Tibial nerve (tissue), 4 donors: ENCODE measurements at regions not wholly inside any gene's neighbourhood (a gene's known extent, or its start where the extent isn't known, plus 50 kb on each side); places are given as distances from the start of the nearest gene placed in this dataset.

Experiments used
- DNase-seq, 2 donors: peaks; one replicate each; pipeline ENCODE4 v3.0.0-alpha.2; 2019; ENCODE audit warnings: low spot score in 2 of 2
- H3K27ac ChIP-seq, 4 donors: fragments of 200-600 bp; sonication (generic) in 3 of 4; one replicate each; pipeline ENCODE4 v1.5.1; 2017 to 2019; ENCODE audit warnings: mild to moderate bottlenecking in 1 of 4
- H3K27me3 ChIP-seq, 2 donors: fragments of 200-600 bp; sonication (generic) in 1 of 2; one replicate each; pipeline versions ENCODE4 v1.5.1 to v1.6.0; 2017 to 2019
- H3K36me3 ChIP-seq, 3 donors: fragments of 200-600 bp; sonication (generic); one replicate each; pipeline ENCODE4 v1.5.1; 2018 to 2019
- H3K4me1 ChIP-seq, 4 donors: fragments of 200-600 bp; sonication (generic) in 3 of 4; one replicate each; pipeline ENCODE4 v1.5.1; 2017 to 2019
- H3K4me3 ChIP-seq, 4 donors: fragments of 200-600 bp; sonication (generic) in 3 of 4; one replicate each; pipeline ENCODE4 v1.5.1; 2017 to 2019; ENCODE audit warnings: mild to moderate bottlenecking in 1 of 4, moderate library complexity in 1 of 4
- H3K9me3 ChIP-seq, 4 donors: fragments of 200-600 bp; sonication (generic) in 3 of 4; one replicate each; pipeline ENCODE4 v1.5.1; 2017 to 2019
- CTCF ChIP-seq, 5 experiments: fragments of 200-600 bp in 3 of 5; fragments of 450-650 bp in 2 of 5; sonication (generic) in 3 of 5; IDR thresholded peaks; one replicate each; pipeline ENCODE4 v1.5.1; 2016 to 2019; ENCODE audit warnings: antibody characterized with exemption in 5 of 5, mild to moderate bottlenecking in 3 of 5, moderate library complexity in 2 of 5
- EP300 ChIP-seq, 2 donors: sonication (generic); formaldehyde crosslinking; IDR thresholded peaks; one replicate each; pipeline ENCODE4 v1.6.1; 2017; ENCODE audit warnings: antibody characterized with exemption in 2 of 2, mild to moderate bottlenecking in 1 of 2
- POLR2A ChIP-seq, 2 donors: fragments of 450-650 bp; IDR thresholded peaks; one replicate each; pipeline ENCODE4 v1.6.1; 2017; ENCODE audit warnings: antibody characterized with exemption in 2 of 2, mild to moderate bottlenecking in 2 of 2, moderate library complexity in 2 of 2
- WGBS, 2 donors: methylation state at CpG; one replicate each; pipeline ENCODE4 v1.1.5; 2018; 5-methylcytosine and 5-hydroxymethylcytosine counted together

GRCh38 chr5:93330506-93330905 is 250.5 kb downstream of the NR2F1-AS1 start:
- no peak overlapping the region for H3K27ac ChIP-seq
- H3K4me1 ChIP-seq = no peaks in the 10 kb centered on the region
- WGBS, 2 donors = 49 to 73% methylated on average over 2 of the region's 2 CpGs
- no peaks in the 10 kb centered on the region for H3K36me3 ChIP-seq
- H3K4me3 ChIP-seq = no peak overlapping the region
- no peaks in the 10 kb centered on the region for H3K9me3 ChIP-seq
- no peaks in the 10 kb centered on the region for H3K27me3 ChIP-seq
- no peak for DNase-seq
- TF ChIP-seq CTCF (IDR thresholded peaks at IDR 0.05) = no peak

- Histone ChIP-seq H3K27me3 (no peaks in the 10 kb centered on the region), H3K27ac (no peak overlapping the region), H3K4me3 (no peak overlapping the region), H3K9me3 (no peaks in the 10 kb centered on the region), H3K36me3 (no peaks in the 10 kb centered on the region), H3K4me1 (no peaks in the 10 kb centered on the region)
- WGBS, 2 donors = 77 to 78% methylated on average over 1 of the region's 1 CpG
- no peak for TF ChIP-seq EP300 (IDR thresholded peaks at IDR 0.05)
- no peak for DNase-seq
Observed at GRCh38 chr5:93329756-93330155, 251.3 kb downstream of the NR2F1-AS1 start.

- TF ChIP-seq CTCF (IDR thresholded peaks at IDR 0.05) = no peak
- TF ChIP-seq POLR2A (IDR thresholded peaks at IDR 0.05) = no peak
- no peak for TF ChIP-seq EP300 (IDR thresholded peaks at IDR 0.05)
- WGBS, 2 donors = 29 to 43% methylated on average over 1 of the region's 1 CpG
- no peak for DNase-seq
- no peaks in the 10 kb centered on the region for H3K4me1 ChIP-seq
- H3K27me3 ChIP-seq = no peaks in the 10 kb centered on the region
- H3K9me3 ChIP-seq = no peaks in the 10 kb centered on the region
- no peak overlapping the region for H3K4me3 ChIP-seq
- no peaks in the 10 kb centered on the region for H3K36me3 ChIP-seq
- H3K27ac ChIP-seq = no peak overlapping the region
Observed at GRCh38 chr5:93328833-93329232, 252.2 kb downstream of the NR2F1-AS1 start.

GRCh38 chr5:93327605-93328004 is 253.4 kb downstream of the NR2F1-AS1 start:
- Histone ChIP-seq H3K36me3 (no peaks in the 10 kb centered on the region), H3K27me3 (no peaks in the 10 kb centered on the region), H3K9me3 (no peaks in the 10 kb centered on the region), H3K4me3 (no peak overlapping the region), H3K27ac (no peak overlapping the region), H3K4me1 (no peaks in the 10 kb centered on the region)
- no peak for DNase-seq
- WGBS, 2 donors = 56 to 59% methylated on average over 1 of the region's 1 CpG
- TF ChIP-seq CTCF (IDR thresholded peaks at IDR 0.05) (no peak), EP300 (IDR thresholded peaks at IDR 0.05) (no peak), POLR2A (IDR thresholded peaks at IDR 0.05) (no peak)

GRCh38 chr5:93325946-93326345 is 255.1 kb downstream of the NR2F1-AS1 start:
- TF ChIP-seq POLR2A (IDR thresholded peaks at IDR 0.05) = no peak
- 91 to 95% methylated on average over 9 of the region's 9 CpGs for WGBS, 2 donors

GRCh38 chr5:93322974-93323860 is 257.8 kb downstream of the NR2F1-AS1 start:
- Histone ChIP-seq H3K4me3 (no peak overlapping the region), H3K27ac (no peak overlapping the region)

More at GRCh38 chr5:93325946-93326345, 255.1 kb downstream of the NR2F1-AS1 start:
- Histone ChIP-seq H3K27me3 (no peaks in the 10 kb centered on the region), H3K36me3 (no peaks in the 10 kb centered on the region), H3K4me3 (no peak overlapping the region), H3K9me3 (no peaks in the 10 kb centered on the region), H3K4me1 (no peaks in the 10 kb centered on the region), H3K27ac (no peak overlapping the region)
- no peak for DNase-seq

More at GRCh38 chr5:93322974-93323860, 257.8 kb downstream of the NR2F1-AS1 start:
- no peaks in the 10 kb centered on the region for H3K9me3 ChIP-seq
- no peaks in the 10 kb centered on the region for H3K27me3 ChIP-seq
- no peak for DNase-seq
- 78 to 79% methylated on average over 8 of the region's 8 CpGs for WGBS, 2 donors
- no peaks in the 10 kb centered on the region for H3K4me1 ChIP-seq
- TF ChIP-seq EP300 (IDR thresholded peaks at IDR 0.05) = no peak
- TF ChIP-seq CTCF (IDR thresholded peaks at IDR 0.05) = no peak
- TF ChIP-seq POLR2A (IDR thresholded peaks at IDR 0.05) = no peak
- no peaks in the 10 kb centered on the region for H3K36me3 ChIP-seq
